Trophoblast cell (in vitro differentiated cells and primary cell): ENCODE measurements at regions not wholly inside any gene's neighbourhood (a gene's known extent, or its start where the extent isn't known, plus 50 kb on each side); places are given as distances from the start of the nearest gene placed in this dataset.

Source experiments
- DNase-seq, 2 donors: peaks; one replicate each; pipeline ENCODE4 v3.0.0-alpha.2; 2016
- H2AFZ ChIP-seq: 2 replicates; pipeline ENCODE4 v1.6.1; 2013; ENCODE audit warnings: low read length, moderate library complexity, mild to moderate bottlenecking; ENCODE audit not compliant: insufficient read depth, poor library complexity
- H2AK5ac ChIP-seq: 2 replicates; pipeline ENCODE4 v1.6.1; 2013; ENCODE audit warnings: mild to moderate bottlenecking, low read length
- H2BK120ac ChIP-seq: 2 replicates; pipeline ENCODE4 v1.6.1; 2013; ENCODE audit warnings: low read length, mild to moderate bottlenecking, moderate library complexity; ENCODE audit not compliant: insufficient read depth, poor library complexity
- H2BK12ac ChIP-seq: 2 replicates; pipeline ENCODE4 v1.6.1; 2013; ENCODE audit warnings: mild to moderate bottlenecking, low read length, moderate library complexity
- H2BK5ac ChIP-seq: 2 replicates; pipeline ENCODE4 v1.6.1; 2013; ENCODE audit warnings: low read length, low read depth, moderate library complexity, mild to moderate bottlenecking; ENCODE audit not compliant: poor library complexity
- H3K14ac ChIP-seq: 2 replicates; pipeline ENCODE4 v1.6.1; 2013; ENCODE audit warnings: mild to moderate bottlenecking, low read length
- H3K18ac ChIP-seq: 2 replicates; pipeline ENCODE4 v1.6.1; 2013; ENCODE audit warnings: mild to moderate bottlenecking, low read length
- H3K23ac ChIP-seq: 2 replicates; pipeline ENCODE4 v1.6.1; 2013; ENCODE audit warnings: low read length
- H3K27ac ChIP-seq: 2 replicates; pipeline ENCODE4 v1.5.1; 2013; ENCODE audit warnings: low read depth, mild to moderate bottlenecking, inconsistent platforms, low read length, moderate library complexity
- H3K27me3 ChIP-seq: 2 replicates; pipeline ENCODE4 v1.6.1; 2013; ENCODE audit warnings: inconsistent platforms, mild to moderate bottlenecking, low read length, moderate library complexity; ENCODE audit not compliant: insufficient read depth
- H3K36me3 ChIP-seq, 2 experiments: 1 replicate in 1 of 2; 2 replicates in 1 of 2; pipeline ENCODE4 v1.6.1; 2013; ENCODE audit warnings: low read length in 2 of 2, mild to moderate bottlenecking in 2 of 2, moderate library complexity in 1 of 2; ENCODE audit not compliant: insufficient read depth in 2 of 2, control insufficient read depth in 1 of 2
- H3K4ac ChIP-seq: 2 replicates; pipeline ENCODE4 v1.6.1; 2013; ENCODE audit warnings: low read depth, mild to moderate bottlenecking, low read length, moderate library complexity
- H3K4me1 ChIP-seq, 2 experiments: 1 replicate in 1 of 2; 2 replicates in 1 of 2; pipeline ENCODE4 v1.6.1; 2013; ENCODE audit warnings: low read length in 2 of 2, mild to moderate bottlenecking in 2 of 2, moderate library complexity in 1 of 2; ENCODE audit not compliant: insufficient read depth in 2 of 2, control insufficient read depth in 1 of 2
- H3K4me2 ChIP-seq: 2 replicates; pipeline ENCODE4 v1.6.1; 2013; ENCODE audit warnings: inconsistent platforms, mild to moderate bottlenecking, low read length, moderate library complexity
- H3K4me3 ChIP-seq: 2 replicates; pipeline ENCODE4 v1.5.1; 2013; ENCODE audit warnings: mild to moderate bottlenecking, low read depth, low read length, inconsistent platforms
- H3K79me1 ChIP-seq: one replicate; pipeline ENCODE4 v1.6.1; 2013; ENCODE audit warnings: low read length
- H3K79me2 ChIP-seq: 2 replicates; pipeline ENCODE4 v1.6.1; 2013; ENCODE audit warnings: low read length, mild to moderate bottlenecking; ENCODE audit not compliant: control insufficient read depth, insufficient read depth, poor library complexity
- H3K9ac ChIP-seq: 2 replicates; pipeline ENCODE4 v1.6.1; 2013; ENCODE audit warnings: mild to moderate bottlenecking, low read length
- H3K9me3 ChIP-seq: 2 replicates; pipeline ENCODE4 v1.6.1; 2013; ENCODE audit warnings: low read depth, mild to moderate bottlenecking, control low read depth, inconsistent platforms, low read length; ENCODE audit not compliant: insufficient read depth
- H4K12ac ChIP-seq: 2 replicates; pipeline ENCODE4 v1.6.1; 2013; ENCODE audit warnings: low read depth, mild to moderate bottlenecking, low read length, moderate library complexity
- H4K8ac ChIP-seq: 2 replicates; pipeline ENCODE4 v1.6.1; 2013; ENCODE audit warnings: low read depth, mild to moderate bottlenecking, low read length, moderate library complexity
- H4K91ac ChIP-seq: one replicate; pipeline ENCODE4 v1.6.1; 2013; ENCODE audit warnings: low read depth, mild to moderate bottlenecking, low read length, moderate library complexity
- WGBS: extraction: QIAGEN DNeasy Blood & Tissue Kit; methylation state at CpG from one replicate; pipeline ENCODE4 v1.1.7; 2013; ENCODE audit warnings: missing lambda C conversion rate; ENCODE audit not compliant: insufficient read length, insufficient coverage; ENCODE audit errors: extremely low coverage; 5-methylcytosine and 5-hydroxymethylcytosine counted together

GRCh38 chr6:25130518-25130917 lies 148.7 kb upstream of the CARMIL1 start:
- no peak overlapping the region for H2BK120ac ChIP-seq
- H3K4ac ChIP-seq, result no peak overlapping the region
- H3K23ac ChIP-seq, result no peak overlapping the region
- H3K9ac ChIP-seq, result no peak overlapping the region
- no peaks in the 10 kb centered on the region for H3K27me3 ChIP-seq
- H3K18ac ChIP-seq, result no peak overlapping the region
- no peaks in the 10 kb centered on the region for H3K4me1 ChIP-seq
- no CpG with 5 or more reads among the region's 2 CpGs for WGBS
- no peak overlapping the region for H4K91ac ChIP-seq
- peak in 1 of 2 donors; percentile 84 for DNase-seq
- H4K8ac ChIP-seq, result no peak overlapping the region
- no peak overlapping the region for H3K4me3 ChIP-seq
- H3K36me3 ChIP-seq, result peaks cover 0 to 3% of the 10 kb centered on the region in 2 experiments
- H2BK12ac ChIP-seq, result no peak overlapping the region
- H3K4me2 ChIP-seq, result no peak overlapping the region
- H2AK5ac ChIP-seq, result no peak overlapping the region
- no peak overlapping the region for H2AFZ ChIP-seq
- H3K14ac ChIP-seq, result no peak overlapping the region
- no peaks in the 10 kb centered on the region for H3K79me2 ChIP-seq
- H3K79me1 ChIP-seq, result no peaks in the 10 kb centered on the region
- peak overlapping the region; percentile 41 for H3K27ac ChIP-seq
- H2BK5ac ChIP-seq, result no peak overlapping the region
- H4K12ac ChIP-seq, result no peak overlapping the region
- H3K9me3 ChIP-seq, result peaks cover 2% of the 10 kb centered on the region

- H3K36me3 ChIP-seq, result peaks cover 0 to 3% of the 10 kb centered on the region in 2 experiments
- no peak overlapping the region for H2BK120ac ChIP-seq
- no peak overlapping the region for H3K14ac ChIP-seq
- H3K9ac ChIP-seq, result no peak overlapping the region
- H2AK5ac ChIP-seq, result no peak overlapping the region
- H3K79me2 ChIP-seq, result no peaks in the 10 kb centered on the region
- no peaks in the 10 kb centered on the region for H3K27me3 ChIP-seq
- H3K27ac ChIP-seq, result no peak overlapping the region
- no peak overlapping the region for H3K18ac ChIP-seq
- no peak overlapping the region for H2BK12ac ChIP-seq
- H3K4me2 ChIP-seq, result no peak overlapping the region
- H3K23ac ChIP-seq, result no peak overlapping the region
- no peak overlapping the region for H4K8ac ChIP-seq
- peaks cover 2% of the 10 kb centered on the region for H3K9me3 ChIP-seq
- no peak overlapping the region for H4K91ac ChIP-seq
- no peak overlapping the region for H2AFZ ChIP-seq
- H3K4me3 ChIP-seq, result no peak overlapping the region
- no peak for DNase-seq
- no CpG with 5 or more reads among the region's 1 CpG for WGBS
- H3K4ac ChIP-seq, result no peak overlapping the region
- no peak overlapping the region for H2BK5ac ChIP-seq
- no peaks in the 10 kb centered on the region for H3K4me1 ChIP-seq
- H4K12ac ChIP-seq, result no peak overlapping the region
- H3K79me1 ChIP-seq, result no peaks in the 10 kb centered on the region
Measured at GRCh38 chr6:25132934-25133333, 146.2 kb upstream of the CARMIL1 start.

GRCh38 chr6:25133568-25133967 lies 145.6 kb upstream of the CARMIL1 start:
- Histone ChIP-seq H3K36me3 (peaks cover 0 to 3% of the 10 kb centered on the region in 2 experiments), H3K27me3 (no peaks in the 10 kb centered on the region), H3K27ac (no peak overlapping the region), H3K9me3 (peaks cover 2% of the 10 kb centered on the region), H3K4me3 (no peak overlapping the region), H2BK5ac (no peak overlapping the region), H3K79me2 (no peaks in the 10 kb centered on the region), H3K4me2 (no peak overlapping the region), H2BK12ac (no peak overlapping the region), H2AFZ (no peak overlapping the region), H3K79me1 (peaks cover 2% of the 10 kb centered on the region), H2BK120ac (no peak overlapping the region), H3K4ac (no peak overlapping the region), H4K91ac (no peak overlapping the region), H3K14ac (no peak overlapping the region), H4K12ac (no peak overlapping the region), H2AK5ac (no peak overlapping the region), H3K23ac (no peak overlapping the region), H4K8ac (no peak overlapping the region), H3K18ac (no peak overlapping the region), H3K9ac (no peak overlapping the region), H3K4me1 (no peaks in the 10 kb centered on the region)
- no peak for DNase-seq
- WGBS, result no CpG with 5 or more reads among the region's 1 CpG

- Histone ChIP-seq H3K4ac (no peak overlapping the region), H3K36me3 (peaks cover 0 to 3% of the 10 kb centered on the region in 2 experiments), H3K4me3 (no peak overlapping the region), H3K18ac (no peak overlapping the region), H2BK5ac (no peak overlapping the region), H3K4me2 (no peak overlapping the region), H3K14ac (no peak overlapping the region), H3K27ac (no peak overlapping the region), H2BK12ac (no peak overlapping the region), H4K8ac (no peak overlapping the region), H3K9ac (no peak overlapping the region), H4K12ac (no peak overlapping the region), H2BK120ac (no peak overlapping the region), H3K4me1 (no peaks in the 10 kb centered on the region), H3K79me2 (no peaks in the 10 kb centered on the region), H2AFZ (no peak overlapping the region), H4K91ac (no peak overlapping the region), H3K23ac (no peak overlapping the region), H2AK5ac (no peak overlapping the region), H3K27me3 (no peaks in the 10 kb centered on the region), H3K9me3 (peaks cover 2% of the 10 kb centered on the region), H3K79me1 (peaks cover 2% of the 10 kb centered on the region)
- no peak for DNase-seq
- WGBS, result no CpG with 5 or more reads among the region's 3 CpGs
Measured at GRCh38 chr6:25136854-25137253, 142.3 kb upstream of the CARMIL1 start.
